Pancreas (tissue), 10 donors: ENCODE measurements at regions not wholly inside any gene's neighbourhood (a gene's known extent, or its start where the extent isn't known, plus 50 kb on each side); places are given as distances from the start of the nearest gene placed in this dataset.

Source experiments
- ATAC-seq, 4 donors: fragments of 200-7000 bp; cut with Tn5 transposase; one replicate each; pipeline versions ENCODE4 v1.8.0 to v1.9.1; 2020; ENCODE audit warnings: mild to moderate bottlenecking in 4 of 4, moderate library complexity in 4 of 4
- DNase-seq, 6 donors: peaks; one replicate each; pipeline ENCODE4 v3.0.0-alpha.2; 2020
- FAIRE-seq: peaks from 2 replicates; lab custom pipeline; 2012; peaks lifted over from hg19 to GRCh38; lab: Jason Lieb, UNC
- H3K27ac ChIP-seq, 4 donors: fragments of 200-600 bp; sonication (generic); 1 replicate in 3 of 4; 2 replicates in 1 of 4; pipeline versions ENCODE4 v1.5.0 to v1.8.0; 2020
- H3K27me3 ChIP-seq, 4 donors: fragments of 200-600 bp; one replicate each; pipeline ENCODE4 v1.8.0; 2021
- H3K36me3 ChIP-seq, 3 donors: fragments of 200-600 bp; sonication (generic) in 1 of 3; one replicate each; pipeline versions ENCODE4 v1.5.0 to v1.8.0; 2020 to 2021
- H3K4me1 ChIP-seq, 3 donors: fragments of 200-600 bp; one replicate each; pipeline ENCODE4 v1.8.0; 2021
- H3K4me3 ChIP-seq, 4 donors: fragments of 200-600 bp; sonication (generic) in 2 of 4; one replicate each; pipeline versions ENCODE4 v1.5.0 to v1.8.0; 2020 to 2021
- H3K9me3 ChIP-seq, 4 donors: fragments of 200-600 bp; one replicate each; pipeline ENCODE4 v1.8.0; 2021
- CTCF ChIP-seq, 4 donors: fragments of 200-600 bp; sonication (generic) in 3 of 4; IDR thresholded peaks; one replicate each; pipeline versions ENCODE4 v1.5.0 to v1.8.0; 2021; ENCODE audit warnings: antibody characterized with exemption in 4 of 4
- WGBS, 2 donors: extraction: QIAGEN DNeasy Blood & Tissue Kit; methylation state at CpG; one replicate each; pipeline ENCODE4 v1.1.7; 2013; 5-methylcytosine and 5-hydroxymethylcytosine counted together
- intact Hi-C, 3 donors: fragments of 100-400 bp; cut with DNase I; formaldehyde crosslinking; loops; one replicate each; pipeline versions ENCODE4 v1.11.1 to v1.14.2; 2022
- donor health status: healthy with polysubstance abuse.
- donor health status: DM: no; HTN: no; CAD: no; lungs with moderate emphysema.
- donor health status: DM: no; HTN: no; CAD: no.
- donor health status: control.
- donor health status: control.
- donor health status: Bipolar disorder and iron deficiency.
- donor health status: DM: yes; HTN: yes; CAD: no.
- donor health status: DM: no; HTN: no; CAD: no.
- donor health status: DM: no; HTN: no; CAD: no.
- donor health status: DM: yes; HTN: yes; CAD: no.

- H3K4me1 ChIP-seq, result no peaks in the 10 kb centered on the region
- FAIRE-seq, result no peak
- no peak overlapping the region for H3K4me3 ChIP-seq
- no peak overlapping the region for H3K27ac ChIP-seq
- WGBS, 2 donors, result 59 to 60% methylated on average over 4 of the region's 4 CpGs
- intact Hi-C loops, result no loop called here
- peaks cover 0 to 6% (median 0%) of the 10 kb centered on the region in 4 donors for H3K27me3 ChIP-seq
- no peak for DNase-seq
- H3K36me3 ChIP-seq, result no peaks in the 10 kb centered on the region
- no peak for TF ChIP-seq CTCF (IDR thresholded peaks at IDR 0.05)
- ATAC-seq, result no peak
- no peaks in the 10 kb centered on the region for H3K9me3 ChIP-seq
These were observed 629.7 kb downstream of the NTRK3 start for GRCh38 chr15:87626860-87627259.

DNA sequence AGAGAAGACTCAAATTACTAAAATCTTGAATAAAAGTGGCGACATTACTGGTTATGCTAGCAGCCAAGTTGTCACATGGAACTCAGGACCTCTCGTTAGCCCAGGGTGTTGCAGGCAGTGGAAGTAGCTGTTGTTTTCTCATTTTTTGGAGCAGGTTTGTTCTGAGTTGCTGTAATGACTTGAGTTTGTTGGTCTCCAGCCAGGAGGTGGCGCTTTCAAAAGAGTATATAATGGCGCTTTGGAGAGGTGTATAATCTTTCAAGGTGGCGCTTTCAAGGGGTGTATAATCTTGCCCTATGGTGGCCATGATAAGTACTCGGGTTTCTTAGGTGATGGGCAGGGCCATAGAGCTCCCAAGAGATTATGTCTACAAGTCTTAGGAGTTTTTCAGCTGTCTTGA, 632.7 kb downstream of the NTRK3 start:
- H3K4me1 ChIP-seq, result no peaks in the 10 kb centered on the region
- no peaks in the 10 kb centered on the region for H3K36me3 ChIP-seq
- no peak for FAIRE-seq
- intact Hi-C loops, result no loop called here
- TF ChIP-seq CTCF (IDR thresholded peaks at IDR 0.05), result no peak
- no peak overlapping the region for H3K27ac ChIP-seq
- no peaks in the 10 kb centered on the region for H3K9me3 ChIP-seq
- ATAC-seq, result no peak
- no peak for DNase-seq
- 27 to 37% methylated on average over 6 of the region's 6 CpGs for WGBS, 2 donors
- H3K4me3 ChIP-seq, result no peak overlapping the region
- H3K27me3 ChIP-seq, result peaks cover 0 to 8% (median 0%) of the 10 kb centered on the region in 4 donors

DNA sequence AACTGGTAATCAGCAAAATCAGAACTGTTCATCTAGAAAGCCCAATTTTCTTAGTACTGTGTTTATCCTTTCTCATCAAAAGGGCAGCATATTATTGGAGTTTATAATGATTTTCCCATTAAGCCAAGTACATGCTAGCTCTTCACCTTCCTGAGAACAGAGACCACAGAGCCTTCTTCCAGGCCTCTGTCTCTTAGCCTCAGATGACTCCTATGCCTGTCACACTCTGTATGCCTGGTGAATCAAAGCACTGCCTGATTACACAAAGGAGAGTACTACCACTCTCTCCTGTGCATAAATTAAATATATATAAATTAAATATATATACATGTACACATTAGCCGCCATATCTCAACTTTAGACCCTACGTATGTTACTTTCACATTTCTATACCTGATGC, 636.1 kb downstream of the NTRK3 start:
- WGBS, 2 donors, result 92 to 94% methylated on average over 2 of the region's 2 CpGs
- no peak for ATAC-seq
- no peaks in the 10 kb centered on the region for H3K9me3 ChIP-seq
- FAIRE-seq, result no peak
- no peaks in the 10 kb centered on the region for H3K36me3 ChIP-seq
- intact Hi-C loops, result no loop called here
- no peak for DNase-seq
- no peak overlapping the region for H3K27ac ChIP-seq
- TF ChIP-seq CTCF (IDR thresholded peaks at IDR 0.05), result no peak
- no peak overlapping the region for H3K4me3 ChIP-seq
- H3K4me1 ChIP-seq, result no peaks in the 10 kb centered on the region
- H3K27me3 ChIP-seq, result peaks cover 0 to 8% (median 0%) of the 10 kb centered on the region in 4 donors

- Histone ChIP-seq H3K9me3 (no peaks in the 10 kb centered on the region), H3K4me3 (no peak overlapping the region), H3K27me3 (peaks cover 0 to 8% (median 0%) of the 10 kb centered on the region in 4 donors), H3K27ac (no peak overlapping the region), H3K36me3 (no peaks in the 10 kb centered on the region), H3K4me1 (no peaks in the 10 kb centered on the region)
- intact Hi-C loops, result no loop called here
- DNase-seq (no peak), FAIRE-seq (no peak), ATAC-seq (peak in 2 of 4 donors; percentile 37 to 44)
- no peak for TF ChIP-seq CTCF (IDR thresholded peaks at IDR 0.05)
- 69 to 79% methylated on average over 9 of the region's 9 CpGs for WGBS, 2 donors
These were observed 637.2 kb downstream of the NTRK3 start for GRCh38 chr15:87619161-87619960.

DNA sequence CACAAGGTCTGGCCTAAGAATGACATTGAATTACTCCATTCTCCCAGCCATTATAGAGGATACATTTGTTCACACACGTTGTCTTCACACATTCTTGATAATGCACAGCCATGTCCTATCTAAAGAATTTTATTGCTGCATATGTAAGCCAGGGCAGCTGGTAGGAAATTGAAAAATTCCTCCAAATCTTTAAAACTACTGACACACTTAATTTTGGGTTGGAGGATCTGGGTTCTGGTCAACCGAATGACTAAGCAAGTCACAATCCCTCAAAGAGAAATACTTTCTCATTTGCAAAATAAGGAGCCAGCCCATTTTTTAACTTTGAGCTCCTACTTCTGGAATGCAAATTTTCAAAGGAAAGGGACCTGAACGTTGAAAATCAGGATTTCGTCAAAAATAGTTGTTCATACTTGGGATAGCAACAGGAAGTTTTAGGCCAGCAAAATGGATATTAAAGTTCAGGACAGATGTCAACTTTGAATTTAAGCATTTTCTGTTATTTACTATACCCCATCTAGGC, 638.3 kb downstream of the NTRK3 start:
- TF ChIP-seq CTCF (IDR thresholded peaks at IDR 0.05), result no peak
- no peak overlapping the region for H3K4me3 ChIP-seq
- no peak overlapping the region for H3K27ac ChIP-seq
- FAIRE-seq (no peak), DNase-seq (no peak), ATAC-seq (no peak)
- H3K9me3 ChIP-seq, result no peaks in the 10 kb centered on the region
- 51 to 58% methylated on average over 4 of the region's 4 CpGs for WGBS, 2 donors
- no peaks in the 10 kb centered on the region for H3K36me3 ChIP-seq
- H3K4me1 ChIP-seq, result no peaks in the 10 kb centered on the region
- intact Hi-C loops, result no loop called here
- H3K27me3 ChIP-seq, result peaks cover 0 to 8% (median 0%) of the 10 kb centered on the region in 4 donors
